GM19463 (cell line): ENCODE measurements at regions not wholly inside any gene's neighbourhood (a gene's known extent, or its start where the extent isn't known, plus 50 kb on each side); places are given as distances from the start of the nearest gene placed in this dataset.
"Not testable (repeated sequence)": the region's sequence is repeated elsewhere in the genome, so short reads cannot be mapped to it uniquely, and the experiment has no call there.

Experiments
- ATAC-seq: cut with Tn5 transposase; IDR thresholded peaks from one replicate; pipeline ENCODE4 v1.9.1; 2021; ENCODE audit warnings: mild to moderate bottlenecking, moderate library complexity; ENCODE audit not compliant: unreplicated experiment

DNA sequence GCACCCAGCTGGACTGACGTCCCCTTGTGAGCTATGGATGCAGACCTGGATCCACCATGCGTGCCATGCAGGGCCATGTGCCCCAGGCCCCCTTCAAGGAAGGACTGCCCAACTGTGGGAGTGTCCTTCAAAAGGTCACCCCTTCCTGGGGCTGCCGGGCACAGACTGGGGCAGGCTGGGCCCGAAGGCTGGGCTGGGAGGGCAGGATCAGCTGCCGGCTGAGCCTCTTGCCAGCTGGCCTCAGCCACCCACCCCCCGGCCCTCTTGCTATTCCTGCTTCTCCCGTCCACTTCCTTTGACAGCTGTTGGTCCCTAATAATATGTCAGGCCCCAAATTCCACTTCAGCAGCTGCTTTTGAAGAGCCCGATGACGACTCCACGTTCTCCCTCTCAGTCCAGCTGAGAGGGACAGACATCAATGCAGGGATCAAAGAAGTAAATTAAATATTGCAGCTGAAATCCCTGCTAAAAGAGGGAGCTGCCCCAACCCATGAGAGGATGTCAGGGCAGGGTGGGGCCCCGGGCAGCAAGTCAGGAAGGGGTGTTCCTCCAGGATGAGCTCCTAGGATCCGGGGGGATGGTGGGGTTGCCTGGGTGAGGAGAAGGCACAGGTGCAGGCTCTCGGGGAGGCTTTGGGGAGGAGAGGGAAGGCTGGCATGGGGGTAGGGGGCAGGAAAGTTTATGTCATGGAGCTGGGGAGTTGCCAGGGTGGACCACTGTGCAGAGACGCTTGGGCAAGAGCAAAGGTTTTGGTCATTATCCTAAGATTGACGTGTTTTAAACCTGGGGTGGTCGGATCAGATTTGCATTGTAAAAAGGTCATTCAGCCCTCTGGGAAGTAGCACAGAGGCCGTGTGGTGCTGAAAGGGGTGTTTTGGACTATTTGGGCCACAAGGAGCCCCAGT is 185.0 kb downstream of the ANKRD60 start:
- no peak for ATAC-seq

DNA sequence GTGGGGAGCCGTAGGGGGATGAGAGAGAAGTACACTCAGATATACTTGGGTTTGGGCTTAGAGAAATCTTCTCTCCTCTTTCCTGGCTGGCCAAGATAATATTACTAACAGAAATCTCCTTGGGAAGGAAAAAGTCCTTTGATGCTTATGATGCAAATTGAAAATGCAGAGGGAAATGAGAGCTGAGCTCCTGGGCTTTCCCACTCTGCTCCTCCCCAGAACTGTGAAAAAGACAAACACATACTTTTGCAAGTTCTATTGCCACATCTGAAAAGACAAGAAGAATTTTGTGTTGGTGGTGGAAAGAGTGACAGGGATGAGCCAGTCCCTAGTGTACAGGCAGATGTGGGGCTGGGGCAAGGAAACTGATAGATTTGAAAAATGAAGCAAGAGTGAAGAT is 185.9 kb downstream of the ANKRD60 start:
- ATAC-seq, result no peak

DNA sequence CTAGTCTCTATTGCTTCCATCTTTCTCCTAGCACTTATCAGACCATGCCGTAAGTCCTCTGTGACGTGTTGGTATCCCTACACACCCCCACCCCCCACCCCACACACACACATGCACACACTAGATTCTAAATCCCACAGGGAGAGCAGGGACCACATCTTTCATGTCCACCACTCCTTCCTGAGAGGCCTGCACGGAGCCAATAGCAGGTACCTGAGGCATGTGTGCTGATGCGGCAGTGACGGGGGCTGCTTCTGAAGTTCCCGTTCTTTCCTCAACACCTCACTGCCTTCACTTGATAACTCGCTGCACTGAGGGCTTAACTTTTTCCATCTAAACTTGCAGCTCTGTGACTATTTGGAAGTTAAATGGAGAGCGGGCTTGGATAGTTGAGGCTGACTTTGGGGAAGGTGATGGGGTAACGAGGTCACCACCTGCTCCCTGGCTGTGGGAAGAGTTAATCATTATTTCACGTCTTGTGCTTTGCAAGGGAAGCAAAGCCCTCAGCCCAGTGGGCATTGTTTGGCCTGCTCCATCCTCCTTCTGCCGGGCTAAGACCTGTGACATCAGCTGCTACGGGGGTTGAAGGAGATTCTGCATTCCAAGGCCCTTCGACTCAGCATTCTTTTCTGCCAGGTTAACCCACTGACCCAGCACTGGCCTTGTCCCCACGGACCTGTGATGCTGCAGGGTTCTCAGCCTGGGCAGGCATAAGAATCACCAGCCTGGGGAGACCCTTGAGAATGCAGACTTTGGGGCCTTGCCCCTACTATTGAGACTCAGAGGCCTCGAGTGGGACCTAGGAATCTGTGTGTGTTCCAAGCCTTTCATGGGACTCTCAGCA is 187.8 kb downstream of the ANKRD60 start:
- no peak for ATAC-seq

DNA sequence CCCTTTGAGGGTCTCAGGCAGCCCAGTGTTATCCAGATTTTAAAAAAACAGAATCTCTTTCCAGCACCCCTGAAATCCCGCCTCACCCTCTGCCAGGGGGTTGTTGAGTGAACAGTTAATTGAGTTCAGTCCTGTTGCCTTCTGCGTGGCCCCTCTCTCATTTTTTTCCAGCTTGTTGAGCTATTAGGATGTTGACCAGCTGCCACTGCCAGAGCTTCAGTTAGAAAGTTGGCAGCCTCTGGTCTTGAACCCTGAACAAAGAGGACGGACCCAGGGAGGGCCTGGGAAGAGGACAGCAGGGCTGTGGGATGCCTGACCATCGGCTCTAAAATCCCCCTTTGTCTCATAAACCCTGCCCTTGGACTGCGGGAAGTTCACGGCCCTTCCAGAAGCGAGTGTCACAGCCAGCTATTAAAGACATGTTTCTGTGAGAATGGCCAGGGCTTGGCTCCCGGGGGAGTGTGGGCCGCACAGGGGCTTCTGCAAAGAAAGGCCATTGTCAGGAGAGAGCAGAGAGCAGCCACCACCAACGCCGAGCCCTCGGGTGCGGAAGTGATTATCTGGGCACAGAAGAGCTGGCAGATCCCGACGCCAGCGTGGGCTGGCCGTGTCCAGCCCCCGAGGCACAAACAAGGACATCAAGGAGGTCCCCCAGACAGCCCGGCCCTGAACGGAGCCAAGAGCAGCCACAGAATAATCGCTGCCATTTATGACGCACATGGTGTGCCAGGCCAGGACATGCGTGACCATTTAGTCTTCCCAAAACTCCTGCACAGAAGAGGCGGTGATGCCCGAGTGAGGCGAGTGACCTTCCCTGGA is 189.0 kb downstream of the ANKRD60 start:
- ATAC-seq, result no peak

DNA sequence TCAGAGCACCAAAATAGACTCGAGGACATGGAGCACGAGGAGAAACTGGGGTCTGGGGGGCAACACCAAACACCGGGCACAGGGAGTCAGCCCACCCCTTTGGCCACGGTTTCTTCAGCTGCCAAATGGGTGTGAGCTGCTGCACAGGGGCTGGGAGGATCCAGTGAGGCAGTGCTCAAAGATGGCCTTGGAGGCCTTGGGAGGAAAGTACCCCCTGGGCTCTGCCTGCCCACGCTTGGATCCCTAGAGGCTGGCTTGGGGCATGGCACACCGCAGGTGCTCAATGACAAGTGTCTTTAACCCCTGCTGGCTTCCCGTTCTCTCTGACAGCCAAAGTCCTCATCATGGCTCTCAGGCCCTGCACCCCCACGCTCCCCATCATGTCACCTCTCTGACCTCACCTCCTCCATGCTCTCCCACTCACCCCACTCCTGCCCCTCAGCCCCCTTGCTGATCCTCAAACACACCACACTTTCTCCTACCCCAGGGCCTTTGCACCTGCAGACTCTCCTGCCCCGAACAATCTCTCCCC is 190.3 kb downstream of the ANKRD60 start:
- no peak for ATAC-seq

- ATAC-seq, result no peak
Observed at GRCh38 chr20:58037631-58038030, 190.8 kb downstream of the ANKRD60 start.

- no peak for ATAC-seq
Observed at GRCh38 chr20:58033026-58033536, 195.4 kb downstream of the ANKRD60 start.

DNA sequence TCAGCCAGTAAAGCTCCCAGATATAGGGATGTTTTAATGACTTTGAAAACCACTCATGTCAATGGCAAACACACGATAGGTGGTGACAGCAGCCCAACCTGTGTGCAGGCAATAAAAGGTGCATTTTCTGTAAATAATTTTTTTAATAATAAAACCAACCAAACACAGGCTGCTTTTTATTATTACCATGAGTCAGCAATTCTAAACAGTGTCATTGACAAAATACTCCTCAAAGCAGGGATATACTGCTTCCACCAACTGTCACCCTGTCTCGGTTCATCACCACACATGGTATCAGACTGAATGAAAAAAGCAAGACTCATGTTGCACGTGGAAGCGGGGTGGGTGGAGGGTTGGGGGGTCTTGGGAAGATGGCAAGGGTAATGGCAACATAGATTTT is 195.9 kb downstream of the ANKRD60 start:
- no peak for ATAC-seq

GRCh38 chr20:58031350-58031749 is 197.1 kb downstream of the ANKRD60 start:
- not testable (repeated sequence) for ATAC-seq

DNA sequence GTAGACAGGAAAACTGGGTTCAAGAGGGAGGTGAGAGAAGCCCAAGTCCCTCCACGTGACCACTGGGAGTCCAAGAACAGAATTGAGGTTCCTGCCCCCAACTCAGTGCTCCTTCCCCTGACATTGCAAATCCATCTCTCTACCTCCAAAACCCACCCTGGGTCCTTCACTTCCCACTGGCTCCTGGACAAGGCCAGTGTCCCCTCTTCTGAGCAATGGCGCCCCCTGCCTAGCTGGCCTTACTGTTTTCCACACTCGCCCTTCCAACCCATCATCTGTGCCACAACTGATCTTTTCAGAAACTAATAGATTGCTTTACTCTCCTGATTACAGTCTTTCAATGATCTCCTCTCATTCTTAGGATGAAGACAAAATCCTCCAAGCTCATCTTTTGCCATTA is 200.3 kb downstream of the ANKRD60 start:
- ATAC-seq, result no peak

DNA sequence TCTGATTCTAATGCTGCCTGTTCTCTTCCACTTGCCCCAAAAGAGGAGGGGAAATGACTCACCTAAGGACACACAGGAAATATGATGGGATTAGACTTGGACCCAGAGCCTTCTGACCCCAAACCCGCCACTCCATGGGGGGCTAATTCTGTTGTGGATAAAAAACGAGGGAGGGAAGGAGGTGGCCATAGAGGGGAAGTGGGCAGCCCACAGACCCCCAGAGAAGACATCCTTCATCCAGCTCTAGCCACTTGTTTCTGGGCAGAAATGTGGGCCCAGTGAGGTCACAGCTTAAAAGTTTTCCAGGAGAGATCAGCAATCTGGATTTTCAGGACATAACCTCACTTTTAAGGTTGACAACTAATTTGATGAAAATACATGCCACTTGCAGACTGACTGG is 202.1 kb downstream of the ANKRD60 start:
- no peak for ATAC-seq

DNA sequence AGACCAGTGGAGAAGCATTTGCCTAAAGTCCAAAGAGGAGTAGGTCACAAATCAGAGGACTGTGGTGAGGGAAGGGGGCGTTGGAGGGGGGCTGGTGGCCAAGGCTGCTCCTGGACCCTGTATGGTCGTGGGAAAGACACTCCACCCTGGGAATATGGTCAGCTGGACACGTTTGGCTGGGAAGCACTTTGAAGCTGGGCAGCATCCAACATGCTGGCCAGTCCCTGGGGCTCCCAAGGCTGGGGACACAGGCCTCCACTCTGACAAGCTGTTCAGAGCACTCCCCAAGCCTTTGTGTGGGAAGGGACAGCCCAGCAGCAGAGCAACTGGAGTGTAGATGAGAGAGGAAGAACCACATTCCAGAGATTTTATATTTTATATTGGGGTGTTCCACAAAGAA is 203.2 kb downstream of the ANKRD60 start:
- ATAC-seq, result no peak

- no peak for ATAC-seq
Observed at GRCh38 chr20:58024241-58024721, 204.2 kb downstream of the ANKRD60 start.

DNA sequence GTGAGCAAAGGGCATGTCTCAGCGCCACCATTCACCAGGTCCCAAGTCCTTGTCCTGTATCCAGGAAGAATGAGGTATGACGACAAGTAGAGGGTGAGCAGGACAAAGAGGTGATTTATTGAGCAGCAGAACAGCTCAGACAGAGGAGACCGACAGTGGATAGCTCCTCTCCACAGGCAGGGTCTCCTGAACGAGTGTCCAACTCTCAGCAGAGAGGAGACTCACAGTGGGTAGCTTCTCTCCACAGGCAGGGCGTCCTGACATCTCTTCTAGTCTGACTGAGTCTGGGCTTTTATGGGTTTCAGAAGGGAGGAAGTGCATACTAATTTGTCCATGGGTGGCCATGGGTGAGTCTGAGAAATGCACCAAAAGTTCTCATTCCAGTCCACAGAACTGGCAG is 204.7 kb downstream of the ANKRD60 start:
- ATAC-seq, result no peak

GRCh38 chr20:58023346-58023745 is 205.1 kb downstream of the ANKRD60 start:
- ATAC-seq, result no peak

DNA sequence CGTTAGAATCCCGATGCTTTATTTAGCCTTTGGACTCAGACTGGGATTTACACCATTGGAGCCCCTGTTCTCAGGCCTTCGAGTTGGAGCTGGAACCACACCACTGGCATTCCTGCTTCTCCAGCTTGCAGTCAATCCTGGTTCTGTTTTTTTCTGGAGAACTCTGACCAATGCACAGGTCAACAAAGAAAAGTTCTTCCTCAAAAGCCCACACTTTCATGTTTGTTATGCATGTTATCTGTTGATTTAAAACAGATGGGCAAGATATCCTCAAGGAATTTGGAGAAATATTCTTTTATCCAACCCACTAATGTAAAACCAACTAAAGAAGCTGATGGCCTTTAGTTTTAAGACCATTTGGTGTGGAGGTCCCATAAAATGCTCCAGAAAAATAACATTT is 205.7 kb downstream of the ANKRD60 start:
- ATAC-seq, result no peak

GRCh38 chr20:58021481-58021880 is 207.0 kb downstream of the ANKRD60 start:
- ATAC-seq, result no peak

DNA sequence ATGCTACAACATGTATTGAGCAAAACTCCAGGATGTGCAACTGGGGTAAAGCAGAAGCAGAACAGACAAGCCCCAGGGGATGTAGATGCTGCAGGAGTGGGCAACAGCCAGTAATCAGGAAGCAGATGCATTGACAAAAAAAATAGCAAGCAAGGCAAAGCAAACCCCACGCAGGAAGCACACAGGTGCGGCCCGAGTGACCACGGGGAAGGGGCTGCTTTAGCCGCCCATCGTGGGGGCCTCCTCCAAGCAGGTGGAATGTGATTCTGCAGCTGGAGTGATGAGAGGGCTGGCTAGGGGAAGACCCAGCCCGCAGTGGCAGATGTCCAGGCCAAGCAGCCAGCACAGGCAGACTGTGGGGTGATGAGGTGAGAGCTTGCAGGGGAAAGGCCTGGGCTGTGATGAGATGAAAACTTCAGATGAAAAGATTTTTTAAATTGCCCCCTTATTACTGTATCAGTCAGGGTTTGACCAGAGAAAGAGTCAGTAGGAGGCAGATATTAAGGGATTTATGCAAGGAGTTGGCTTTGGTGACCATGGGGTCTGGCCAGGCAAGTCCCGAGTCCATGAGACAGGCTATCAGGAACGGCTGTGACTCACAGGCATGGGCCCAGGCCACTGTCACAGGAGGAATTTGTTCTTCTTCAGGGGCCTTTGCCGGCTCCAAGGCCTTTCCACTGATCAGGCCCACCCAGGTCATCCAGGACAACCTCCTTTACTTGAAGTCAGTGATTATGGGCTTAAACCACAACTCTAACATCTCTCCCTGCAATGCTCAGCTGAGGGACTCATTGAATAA is 207.6 kb downstream of the ANKRD60 start:
- no peak for ATAC-seq

GRCh38 chr20:58019850-58020625 is 208.4 kb downstream of the ANKRD60 start:
- no peak for ATAC-seq
